Ishikawa (cell line): ENCODE measurements at regions not wholly inside any gene's neighbourhood (a gene's known extent, or its start where the extent isn't known, plus 50 kb on each side); places are given as distances from the start of the nearest gene placed in this dataset.

Experiments
- CEBPB ChIP-seq: IDR thresholded peaks from 2 replicates; pipeline ENCODE4 v1.6.1; 2012
- CREB1 ChIP-seq: IDR thresholded peaks from 2 replicates; pipeline ENCODE4 v1.6.1; 2012; ENCODE audit warnings: low read depth
- EGR1 ChIP-seq: IDR thresholded peaks from 2 replicates; pipeline ENCODE4 v1.6.1; 2012
- EP300 ChIP-seq: IDR thresholded peaks from 2 replicates; pipeline ENCODE4 v1.6.1; 2012; ENCODE audit warnings: borderline replicate concordance
- FOXM1 ChIP-seq: IDR thresholded peaks from 2 replicates; pipeline ENCODE4 v1.6.1; 2012; ENCODE audit warnings: low read depth, borderline replicate concordance
- NFIC ChIP-seq: IDR thresholded peaks from 2 replicates; pipeline ENCODE4 v1.6.1; 2012
- RAD21 ChIP-seq: IDR thresholded peaks from 2 replicates; pipeline ENCODE4 v1.6.1; 2012; ENCODE audit warnings: low read depth
- TAF1 ChIP-seq: IDR thresholded peaks from 2 replicates; pipeline ENCODE4 v1.6.1; 2012; ENCODE audit warnings: low read depth, mild to moderate bottlenecking
- TCF12 ChIP-seq: IDR thresholded peaks from 2 replicates; pipeline ENCODE4 v1.6.1; 2012; ENCODE audit warnings: low read depth
- TEAD4 ChIP-seq: IDR thresholded peaks from 2 replicates; pipeline ENCODE4 v1.6.1; 2012
- YY1 ChIP-seq: IDR thresholded peaks from 2 replicates; pipeline ENCODE4 v1.6.1; 2012; ENCODE audit warnings: low read depth
- ZBTB7A ChIP-seq: IDR thresholded peaks from 2 replicates; pipeline ENCODE4 v1.6.1; 2012; ENCODE audit warnings: low read depth
- TF ChIP-seq, protein P1 (sequence below): IDR thresholded peaks from 2 replicates; pipeline ENCODE4 v1.6.1; 2012
- TF ChIP-seq, protein P2 (sequence below): IDR thresholded peaks from 2 replicates; pipeline ENCODE4 v1.6.1; 2012; ENCODE audit warnings: low read depth, mild to moderate bottlenecking
- TF ChIP-seq, protein P3 (sequence below): IDR thresholded peaks from 2 replicates; pipeline ENCODE4 v1.6.1; 2012

DNA sequence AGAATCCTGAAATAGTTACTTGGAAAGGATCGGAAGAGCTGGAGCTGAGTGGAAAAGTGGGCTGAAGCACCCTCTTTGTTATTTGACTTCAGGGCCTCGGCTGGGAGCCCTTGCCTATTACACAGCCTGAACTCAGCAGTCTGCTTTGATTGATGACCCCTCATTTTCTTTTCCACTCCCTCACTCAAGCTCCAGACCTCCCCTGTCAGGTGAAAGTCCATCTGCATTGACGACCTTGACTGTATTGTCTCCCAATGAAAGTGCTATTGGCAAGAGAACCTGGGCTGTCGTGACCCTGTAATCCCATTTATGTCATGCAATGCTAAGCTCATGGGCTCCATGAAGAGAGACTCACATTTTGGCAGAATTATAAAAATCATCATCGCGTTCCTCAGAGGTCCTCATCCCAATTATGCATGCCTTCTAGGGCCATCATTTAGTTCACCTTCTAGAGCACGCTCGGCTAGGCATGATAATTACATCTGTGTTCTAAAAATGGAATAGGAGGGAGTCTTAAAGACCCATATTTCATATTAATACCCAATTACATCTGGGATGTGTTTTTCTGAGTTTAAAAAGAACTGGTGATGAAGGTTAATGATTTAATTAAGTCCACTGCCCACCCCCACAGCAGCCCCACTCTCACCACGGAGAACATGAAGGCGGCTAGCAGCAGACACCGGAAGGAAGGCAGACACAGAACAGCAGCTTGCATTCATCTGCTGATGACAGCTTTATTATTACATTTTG, 472.5 kb downstream of the PID1 start:
- no peak for TF ChIP-seq EGR1
- TF ChIP-seq NFIC: no peak
- TF ChIP-seq CEBPB: no peak
- TF ChIP-seq, protein P1, sequence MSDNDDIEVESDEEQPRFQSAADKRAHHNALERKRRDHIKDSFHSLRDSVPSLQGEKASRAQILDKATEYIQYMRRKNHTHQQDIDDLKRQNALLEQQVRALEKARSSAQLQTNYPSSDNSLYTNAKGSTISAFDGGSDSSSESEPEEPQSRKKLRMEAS: no peak
- TF ChIP-seq, protein P2, sequence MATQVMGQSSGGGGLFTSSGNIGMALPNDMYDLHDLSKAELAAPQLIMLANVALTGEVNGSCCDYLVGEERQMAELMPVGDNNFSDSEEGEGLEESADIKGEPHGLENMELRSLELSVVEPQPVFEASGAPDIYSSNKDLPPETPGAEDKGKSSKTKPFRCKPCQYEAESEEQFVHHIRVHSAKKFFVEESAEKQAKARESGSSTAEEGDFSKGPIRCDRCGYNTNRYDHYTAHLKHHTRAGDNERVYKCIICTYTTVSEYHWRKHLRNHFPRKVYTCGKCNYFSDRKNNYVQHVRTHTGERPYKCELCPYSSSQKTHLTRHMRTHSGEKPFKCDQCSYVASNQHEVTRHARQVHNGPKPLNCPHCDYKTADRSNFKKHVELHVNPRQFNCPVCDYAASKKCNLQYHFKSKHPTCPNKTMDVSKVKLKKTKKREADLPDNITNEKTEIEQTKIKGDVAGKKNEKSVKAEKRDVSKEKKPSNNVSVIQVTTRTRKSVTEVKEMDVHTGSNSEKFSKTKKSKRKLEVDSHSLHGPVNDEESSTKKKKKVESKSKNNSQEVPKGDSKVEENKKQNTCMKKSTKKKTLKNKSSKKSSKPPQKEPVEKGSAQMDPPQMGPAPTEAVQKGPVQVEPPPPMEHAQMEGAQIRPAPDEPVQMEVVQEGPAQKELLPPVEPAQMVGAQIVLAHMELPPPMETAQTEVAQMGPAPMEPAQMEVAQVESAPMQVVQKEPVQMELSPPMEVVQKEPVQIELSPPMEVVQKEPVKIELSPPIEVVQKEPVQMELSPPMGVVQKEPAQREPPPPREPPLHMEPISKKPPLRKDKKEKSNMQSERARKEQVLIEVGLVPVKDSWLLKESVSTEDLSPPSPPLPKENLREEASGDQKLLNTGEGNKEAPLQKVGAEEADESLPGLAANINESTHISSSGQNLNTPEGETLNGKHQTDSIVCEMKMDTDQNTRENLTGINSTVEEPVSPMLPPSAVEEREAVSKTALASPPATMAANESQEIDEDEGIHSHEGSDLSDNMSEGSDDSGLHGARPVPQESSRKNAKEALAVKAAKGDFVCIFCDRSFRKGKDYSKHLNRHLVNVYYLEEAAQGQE: no peak
- TF ChIP-seq, protein P3, sequence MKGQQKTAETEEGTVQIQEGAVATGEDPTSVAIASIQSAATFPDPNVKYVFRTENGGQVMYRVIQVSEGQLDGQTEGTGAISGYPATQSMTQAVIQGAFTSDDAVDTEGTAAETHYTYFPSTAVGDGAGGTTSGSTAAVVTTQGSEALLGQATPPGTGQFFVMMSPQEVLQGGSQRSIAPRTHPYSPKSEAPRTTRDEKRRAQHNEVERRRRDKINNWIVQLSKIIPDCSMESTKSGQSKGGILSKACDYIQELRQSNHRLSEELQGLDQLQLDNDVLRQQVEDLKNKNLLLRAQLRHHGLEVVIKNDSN: no peak
- no peak for TF ChIP-seq FOXM1
- no peak for TF ChIP-seq ZBTB7A
- TF ChIP-seq EP300: no peak
- no peak for TF ChIP-seq YY1
- TF ChIP-seq TAF1: no peak
- no peak for TF ChIP-seq RAD21
- TF ChIP-seq CREB1: no peak
- no peak for TF ChIP-seq TCF12
- TF ChIP-seq TEAD4: no peak

DNA sequence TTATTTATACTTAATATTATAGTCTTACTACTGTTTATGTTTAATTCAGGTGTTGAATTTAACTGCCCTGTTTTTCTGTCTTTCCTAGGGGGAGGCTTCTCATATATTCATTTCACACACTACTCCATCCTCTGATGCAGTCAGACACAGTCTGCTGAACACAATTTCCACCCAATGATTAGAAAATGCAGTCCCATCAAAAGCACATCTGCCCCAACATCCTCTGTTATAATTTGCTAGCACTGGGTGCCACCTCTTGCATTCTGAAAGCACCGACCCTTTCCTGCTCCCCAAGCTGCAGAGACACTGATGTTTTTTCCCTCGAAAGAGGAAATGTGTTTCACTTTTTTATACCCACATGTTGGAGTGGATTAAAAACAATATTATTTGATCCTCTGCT, 474.7 kb downstream of the PID1 start:
- no peak for TF ChIP-seq RAD21
- TF ChIP-seq EP300: no peak
- TF ChIP-seq TCF12: no peak
- TF ChIP-seq, protein P1: no peak
- TF ChIP-seq, protein P3: no peak
- TF ChIP-seq FOXM1: no peak

DNA sequence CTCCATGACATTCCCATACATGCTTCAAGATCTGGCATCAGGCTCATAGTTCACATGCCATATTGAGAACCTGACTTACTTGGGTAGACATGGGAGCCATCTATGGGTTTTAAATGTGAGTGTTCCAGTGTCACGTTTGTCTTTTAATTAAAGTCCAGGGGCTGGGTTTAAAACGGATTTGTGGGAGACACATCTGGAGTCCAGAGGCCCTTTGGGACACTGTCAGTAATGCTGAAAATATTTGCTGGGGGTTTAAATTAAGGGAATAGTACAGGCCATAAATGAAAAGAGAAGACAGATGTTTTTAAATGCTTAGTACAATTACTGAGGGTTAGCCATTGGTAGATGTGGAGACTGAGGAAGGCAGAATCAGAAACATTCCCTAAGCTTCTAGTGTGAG, 478.0 kb downstream of the PID1 start:
- no peak for TF ChIP-seq CREB1
- TF ChIP-seq EP300: no peak
- no peak for TF ChIP-seq RAD21
- TF ChIP-seq EGR1: no peak
- no peak for TF ChIP-seq YY1
- TF ChIP-seq, protein P2: no peak
- TF ChIP-seq TEAD4: no peak
- TF ChIP-seq, protein P3: no peak
- no peak for TF ChIP-seq FOXM1
- TF ChIP-seq, protein P1: no peak
- TF ChIP-seq NFIC: no peak
- TF ChIP-seq TAF1: no peak
- TF ChIP-seq CEBPB: no peak
- no peak for TF ChIP-seq TCF12
- TF ChIP-seq ZBTB7A: no peak

DNA sequence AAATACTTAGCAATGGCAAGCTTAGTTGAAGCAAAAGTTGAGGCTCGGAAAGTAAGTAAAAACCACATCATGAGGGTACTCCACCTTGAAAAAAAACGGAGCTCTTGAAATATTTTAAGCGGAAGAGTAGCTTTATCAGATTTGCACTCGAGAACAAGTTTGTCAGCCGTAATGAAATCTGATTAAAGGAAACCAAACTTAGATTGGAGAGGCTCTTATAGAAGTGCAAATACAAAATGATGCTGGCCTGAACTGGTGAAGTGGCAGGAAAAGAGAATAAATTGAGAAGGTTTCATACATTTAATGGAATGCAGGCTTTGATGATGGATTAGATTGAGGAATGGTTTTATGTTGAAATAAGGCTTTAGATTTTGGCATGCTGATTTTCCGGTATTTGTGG, 484.2 kb downstream of the PID1 start:
- TF ChIP-seq EGR1: no peak
- TF ChIP-seq CEBPB: no peak

DNA sequence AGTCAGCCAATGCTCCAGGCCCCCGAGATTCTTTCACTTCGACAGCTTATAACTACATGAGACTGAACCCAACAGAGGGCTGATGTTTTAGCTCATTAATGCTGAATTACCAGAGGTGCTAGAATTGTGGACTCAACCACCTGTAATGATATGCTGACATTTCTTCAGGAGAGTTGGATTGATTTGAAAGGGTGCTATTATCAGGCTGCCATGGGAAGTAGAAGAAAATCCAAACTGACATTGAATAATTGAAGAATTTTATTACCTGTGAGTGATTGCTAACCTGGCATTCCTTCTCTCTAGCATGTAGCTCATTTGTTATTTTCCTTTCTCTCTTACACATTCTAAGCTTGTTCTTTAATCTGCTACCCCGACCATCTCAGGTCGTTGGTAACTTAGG, 488.8 kb downstream of the PID1 start:
- TF ChIP-seq CEBPB (no peak), TCF12 (no peak), RAD21 (no peak), YY1 (no peak), TEAD4 (no peak), FOXM1 (no peak), EGR1 (no peak), NFIC (no peak)
- TF ChIP-seq, protein P1: no peak
- TF ChIP-seq, protein P2: no peak
